Lower leg skin (tissue), 3 donors: ENCODE measurements at regions not wholly inside any gene's neighbourhood (a gene's known extent, or its start where the extent isn't known, plus 50 kb on each side); places are given as distances from the start of the nearest gene placed in this dataset.

Experiments
- CTCF ChIP-seq, 3 donors: fragments of 450-650 bp; IDR thresholded peaks; one replicate each; pipeline ENCODE4 v1.5.1; 2016; ENCODE audit warnings: antibody characterized with exemption in 3 of 3, mild to moderate bottlenecking in 3 of 3, moderate library complexity in 2 of 3
- POLR2A ChIP-seq, 2 donors: fragments of 450-650 bp; IDR thresholded peaks; one replicate each; pipeline ENCODE4 v1.6.1; 2016 to 2017; ENCODE audit warnings: antibody characterized with exemption in 2 of 2, mild to moderate bottlenecking in 1 of 2, moderate library complexity in 1 of 2

DNA sequence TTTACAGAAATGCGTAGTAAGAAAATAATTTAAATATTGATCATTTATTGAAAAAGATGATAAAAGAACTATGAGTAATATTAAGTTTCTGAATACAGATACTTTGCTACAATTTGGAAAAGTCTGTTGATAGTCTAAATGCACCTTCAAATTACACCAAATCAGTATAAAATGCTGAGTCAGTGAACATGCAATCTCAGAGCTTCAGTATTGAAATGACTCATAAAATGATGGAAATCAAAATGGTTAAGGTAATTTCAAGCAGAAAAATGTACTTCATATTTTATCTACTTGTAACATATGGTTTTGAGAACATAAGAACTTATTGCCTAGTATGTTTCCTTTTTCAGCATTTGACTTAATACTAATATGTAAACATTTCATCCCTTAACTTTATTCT lies 448.2 kb downstream of the PCDH10 start:
- no peak for TF ChIP-seq CTCF (IDR thresholded peaks at IDR 0.05)
- no peak for TF ChIP-seq POLR2A (IDR thresholded peaks at IDR 0.05)
